Embryonic facial prominence (tissue), 1 donor: ENCODE measurements at regions not wholly inside any gene's neighbourhood (a gene's known extent, or its start where the extent isn't known, plus 50 kb on each side); places are given as distances from the start of the nearest gene placed in this dataset.

ENCODE experiments used
- DNase-seq: peaks from one replicate; pipeline ENCODE4 v3.0.0-alpha.2; 2016; ENCODE audit errors: extremely low spot score

DNA sequence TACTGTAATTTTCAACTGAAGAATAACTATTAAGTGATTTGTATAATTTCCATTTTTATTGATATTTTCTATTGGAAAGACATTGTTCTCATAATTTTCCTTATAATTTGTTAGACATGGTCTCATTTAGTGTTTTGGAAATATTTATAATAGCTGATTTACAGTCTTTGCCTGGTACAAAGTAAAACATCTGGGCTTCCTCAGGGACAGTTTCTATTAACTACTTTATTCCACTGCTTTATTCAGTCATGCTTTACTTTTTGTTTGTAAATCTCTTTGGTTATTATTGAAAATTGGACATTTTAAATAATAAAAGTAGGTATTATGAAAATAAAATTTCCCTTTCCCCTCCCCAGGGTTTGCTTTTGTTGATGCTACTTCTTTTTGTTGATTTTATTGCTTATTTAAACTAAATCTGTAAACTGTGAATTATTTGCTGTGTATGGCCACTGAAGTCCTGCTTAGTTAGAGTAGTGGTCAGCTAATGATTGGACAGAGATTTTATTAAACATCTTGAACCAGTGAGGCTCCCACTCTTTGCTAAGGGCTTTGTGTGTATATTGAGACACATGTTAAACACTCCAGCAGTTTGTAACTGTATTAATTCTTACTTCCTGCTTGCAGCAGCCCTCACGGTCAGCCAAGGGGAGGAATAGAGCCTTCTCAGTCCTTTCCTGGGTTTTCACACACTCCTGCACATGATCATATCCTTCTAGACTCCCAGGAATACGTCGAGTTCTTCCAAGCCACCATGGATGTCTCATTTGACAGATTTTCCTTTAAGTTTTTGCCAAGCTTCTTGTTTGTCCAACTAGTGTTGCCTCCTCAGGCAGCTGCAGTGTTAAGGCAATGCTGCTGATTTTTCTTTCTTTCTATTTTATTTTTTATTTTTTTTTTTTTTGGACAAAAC is 994.6 kb upstream of the PRMT6 start:
- no peak for DNase-seq

DNA sequence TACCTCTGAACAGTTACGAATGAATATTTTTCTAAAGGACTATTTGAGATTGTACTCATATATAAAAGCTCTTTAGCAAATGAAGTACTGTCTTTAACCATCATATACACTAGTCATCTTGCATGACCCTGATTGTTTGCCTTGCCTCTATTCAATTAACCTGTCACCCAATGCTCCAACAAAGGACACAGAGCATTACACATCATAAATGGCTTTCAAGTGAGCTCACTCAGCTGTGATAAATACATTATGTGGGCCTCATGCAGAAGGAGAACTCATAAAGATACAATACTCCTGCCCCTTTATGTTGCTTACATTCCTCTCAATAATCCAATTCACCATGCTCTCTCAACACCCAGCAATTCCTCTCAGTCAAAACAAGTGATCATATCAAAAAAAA is 993.0 kb upstream of the PRMT6 start:
- no peak for DNase-seq

DNA sequence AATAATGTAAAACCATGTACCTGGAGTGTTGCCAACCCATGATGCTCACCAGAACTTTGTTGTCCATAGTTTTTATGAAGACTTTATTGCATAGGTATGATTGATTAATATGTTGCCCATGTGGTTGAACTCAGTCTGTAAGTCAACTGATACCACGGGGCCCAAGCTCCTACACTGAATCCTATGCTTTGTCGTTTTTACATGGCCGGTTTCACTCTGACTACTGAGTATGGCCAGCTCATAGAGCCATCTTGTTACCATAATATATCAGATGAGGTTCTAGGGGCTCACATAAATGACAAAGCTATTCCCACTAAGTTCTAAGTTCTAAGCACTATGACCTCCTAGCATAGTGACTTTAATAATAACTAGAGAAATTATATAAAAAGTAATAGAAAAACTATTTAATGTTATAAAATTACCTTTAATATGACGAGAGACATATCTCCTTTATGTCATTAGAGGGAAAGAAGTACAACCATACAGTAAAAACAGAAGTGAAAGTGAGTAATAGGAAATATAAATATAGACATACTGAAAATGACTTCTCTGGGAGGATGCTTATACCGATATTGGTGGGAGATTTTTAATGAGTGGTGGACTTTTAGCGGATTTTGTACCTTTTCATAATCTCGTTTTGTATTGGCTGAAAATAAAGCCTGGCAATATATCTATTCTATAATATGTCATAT is 983.4 kb upstream of the PRMT6 start:
- DNase-seq, result no peak

GRCh38 chr1:106080608-106081325 is 975.7 kb upstream of the PRMT6 start:
- no peak for DNase-seq

DNA sequence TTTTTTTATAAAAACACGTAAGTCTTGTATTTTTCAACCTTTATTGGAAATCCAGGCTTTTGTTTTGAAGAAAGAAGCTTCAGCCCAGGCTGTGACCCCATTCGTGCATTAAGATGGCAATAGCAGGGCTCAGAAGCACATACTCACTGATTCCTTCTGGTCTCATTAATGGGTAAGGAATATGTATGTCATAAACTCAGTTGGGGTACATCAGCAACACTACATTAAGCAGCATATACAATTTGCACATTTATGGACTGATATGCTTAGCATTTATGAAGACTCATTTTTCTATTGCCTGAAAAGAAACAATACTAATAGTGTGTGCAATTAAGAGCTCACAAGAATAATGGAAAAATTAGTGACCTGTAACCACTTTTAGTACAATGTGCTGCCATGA is 945.4 kb upstream of the PRMT6 start:
- no peak for DNase-seq

DNA sequence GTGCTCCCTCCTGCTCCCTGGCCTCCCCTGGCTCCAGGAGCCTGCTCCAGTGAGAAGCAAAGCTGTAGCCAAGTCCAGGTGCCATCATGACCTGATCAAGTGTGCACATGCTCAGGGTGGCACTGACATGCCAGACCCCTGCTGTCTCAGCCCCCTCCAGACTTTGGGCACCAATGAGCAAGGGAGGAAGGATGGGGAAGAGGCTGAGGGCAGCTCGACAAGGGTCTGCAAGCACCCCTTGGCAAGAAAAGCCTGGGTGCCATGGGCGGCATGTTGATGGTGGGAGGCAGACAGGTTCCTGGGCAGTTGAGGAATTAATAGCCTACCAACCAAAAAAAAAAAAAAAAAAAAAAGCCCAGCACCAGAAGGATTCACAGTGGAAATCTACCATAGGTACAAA is 942.6 kb upstream of the PRMT6 start:
- DNase-seq, result no peak

DNA sequence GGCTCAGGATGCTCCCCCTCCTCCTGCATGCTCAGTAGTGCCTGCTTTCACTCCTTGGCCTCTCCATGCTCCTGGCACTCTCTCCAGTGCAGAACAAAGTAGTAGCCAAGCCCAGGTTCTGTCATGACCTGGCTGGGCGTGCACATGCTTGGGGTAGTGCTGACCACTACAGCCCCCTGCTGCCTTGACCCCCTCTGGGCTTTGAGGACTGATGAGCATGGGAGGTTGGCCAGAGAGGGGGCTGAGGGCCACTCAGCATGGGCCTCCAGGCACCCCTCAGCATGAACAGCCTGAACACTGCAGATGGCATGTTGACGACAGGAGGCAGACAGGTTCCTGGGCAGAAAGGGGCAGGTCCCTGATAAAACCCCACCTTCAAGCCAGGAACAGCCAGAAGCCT is 935.7 kb upstream of the PRMT6 start:
- DNase-seq, result no peak

DNA sequence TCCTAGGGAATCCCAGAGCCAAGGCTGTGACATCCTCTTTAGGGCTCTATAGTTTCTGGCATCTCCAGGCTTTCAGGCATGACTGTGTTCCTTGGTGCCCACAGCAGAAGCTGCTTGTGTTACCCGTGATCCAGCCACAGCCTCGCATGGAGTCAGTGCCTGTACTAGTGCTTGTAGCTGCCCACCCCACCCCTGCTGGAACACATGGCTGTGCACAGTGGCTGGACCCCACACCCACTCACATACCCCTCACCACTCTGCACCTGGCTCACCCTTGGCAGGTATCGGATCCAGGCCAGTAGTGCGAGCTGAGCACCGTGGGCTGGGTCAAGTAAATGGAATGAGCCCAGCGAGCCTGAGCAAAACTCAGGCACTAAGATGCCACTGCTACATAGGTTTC is 934.7 kb upstream of the PRMT6 start:
- no peak for DNase-seq

DNA sequence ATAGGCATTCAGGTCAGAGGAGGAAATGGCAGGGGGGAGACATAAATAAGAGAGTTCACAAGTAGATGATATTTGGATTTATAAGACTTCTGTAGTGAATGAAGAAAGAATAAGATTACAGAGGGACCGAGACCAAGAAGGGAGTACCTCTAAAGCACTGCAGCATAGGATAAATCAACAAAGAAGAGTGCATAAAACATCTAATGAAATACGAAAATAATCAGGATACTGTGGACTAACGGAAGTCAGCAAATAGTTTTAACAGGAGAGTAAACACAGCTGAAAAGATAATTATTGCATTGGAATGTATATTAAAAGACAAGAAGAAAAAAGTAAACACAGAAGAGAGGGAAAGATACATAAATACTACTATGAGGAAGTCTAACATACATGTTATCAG is 921.9 kb upstream of the PRMT6 start:
- no peak for DNase-seq

DNA sequence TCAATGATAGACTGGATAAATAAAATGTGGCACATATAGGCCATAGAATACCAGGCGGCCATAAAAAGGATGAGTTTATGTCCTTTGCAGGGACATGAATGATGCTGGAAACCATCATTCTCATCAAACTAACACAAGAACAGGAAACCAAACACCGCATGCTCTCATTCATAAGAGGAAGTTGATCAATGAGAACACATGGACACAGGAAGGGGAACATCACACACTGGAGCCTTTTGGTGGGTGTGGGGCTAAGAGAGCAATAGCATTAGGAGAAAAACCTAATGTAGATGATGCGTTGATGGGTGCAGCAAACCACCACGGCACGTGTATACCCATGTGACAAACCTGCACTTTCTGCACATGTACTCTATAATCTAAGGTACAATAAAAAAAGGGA is 883.4 kb upstream of the PRMT6 start:
- no peak for DNase-seq

DNA sequence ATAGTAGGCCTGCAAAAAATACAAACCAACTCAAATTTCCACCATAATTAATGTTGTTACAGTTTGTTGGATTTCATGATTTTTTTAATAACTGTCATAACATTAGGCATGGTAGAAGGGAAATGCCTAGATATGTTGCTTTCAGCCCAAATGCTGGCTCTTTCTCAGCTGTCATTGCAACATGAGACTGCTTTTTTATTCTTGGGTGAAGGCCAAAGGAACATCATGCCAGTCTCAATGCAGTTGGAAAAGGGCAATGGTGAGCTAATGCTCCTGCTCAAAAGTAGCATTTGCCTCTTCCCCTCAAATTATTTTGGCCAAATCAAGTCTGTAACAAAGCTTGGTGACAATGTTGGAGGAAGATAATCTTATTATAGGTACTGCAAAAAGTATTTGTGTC is 877.7 kb upstream of the PRMT6 start:
- DNase-seq, result no peak

DNA sequence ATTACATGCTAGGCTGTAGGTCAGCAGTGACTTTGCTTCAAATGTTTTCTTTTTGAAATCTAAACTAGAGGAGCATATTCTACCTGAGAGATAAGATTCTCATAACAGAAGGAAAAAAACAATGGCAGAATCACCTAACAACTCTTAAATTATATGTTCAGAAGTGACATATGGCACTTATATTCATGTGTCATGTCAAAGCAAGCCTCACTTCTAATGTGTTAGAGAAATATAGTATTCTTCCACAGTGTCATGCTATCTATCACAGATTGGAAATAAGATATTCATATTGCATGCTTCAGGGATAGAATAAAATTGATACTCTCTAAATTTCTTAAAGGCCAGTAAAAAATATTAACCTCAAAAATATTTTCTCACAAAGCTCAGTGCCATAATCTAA is 874.6 kb upstream of the PRMT6 start:
- no peak for DNase-seq

- no peak for DNase-seq
Measured at GRCh38 chr1:106185089-106185488, 871.4 kb upstream of the PRMT6 start.

DNA sequence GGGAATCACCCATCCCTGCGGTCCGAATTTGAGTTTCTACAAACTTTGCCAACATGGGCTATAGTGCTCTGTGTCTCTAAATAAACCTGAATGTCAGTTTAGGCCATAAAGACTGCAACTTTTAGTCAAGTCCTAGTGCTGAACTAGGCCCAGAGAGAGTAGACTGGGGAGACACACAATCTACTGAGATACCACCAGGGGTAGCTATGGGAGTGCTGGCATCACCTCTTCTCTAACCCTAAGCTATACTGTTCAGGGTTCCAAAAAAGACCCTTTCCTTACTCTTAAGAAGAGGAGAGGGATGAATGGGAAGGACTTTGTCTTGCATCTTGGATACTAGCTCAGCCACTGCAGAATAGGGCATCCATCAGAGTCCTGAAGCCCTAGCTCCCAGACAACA is 866.7 kb upstream of the PRMT6 start:
- DNase-seq, result no peak

DNA sequence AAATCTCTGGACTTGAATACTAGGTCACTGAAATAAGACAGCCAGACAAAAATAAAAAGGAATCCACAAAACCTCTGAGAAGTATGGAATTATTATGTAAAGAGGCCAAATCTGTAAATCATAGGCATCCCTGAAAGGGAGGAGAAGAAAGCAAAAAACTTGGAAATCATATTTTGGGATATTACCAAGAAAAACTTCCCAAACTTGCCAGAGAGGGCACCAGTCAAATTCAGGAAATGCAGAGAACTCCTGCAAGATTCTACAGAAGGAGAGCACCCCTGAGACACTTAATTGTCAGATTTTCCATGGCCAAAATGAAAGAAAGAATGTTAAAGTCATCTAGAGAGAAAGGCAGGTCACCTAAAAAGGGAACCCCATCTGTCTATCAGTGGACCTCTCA is 862.3 kb upstream of the PRMT6 start:
- no peak for DNase-seq

DNA sequence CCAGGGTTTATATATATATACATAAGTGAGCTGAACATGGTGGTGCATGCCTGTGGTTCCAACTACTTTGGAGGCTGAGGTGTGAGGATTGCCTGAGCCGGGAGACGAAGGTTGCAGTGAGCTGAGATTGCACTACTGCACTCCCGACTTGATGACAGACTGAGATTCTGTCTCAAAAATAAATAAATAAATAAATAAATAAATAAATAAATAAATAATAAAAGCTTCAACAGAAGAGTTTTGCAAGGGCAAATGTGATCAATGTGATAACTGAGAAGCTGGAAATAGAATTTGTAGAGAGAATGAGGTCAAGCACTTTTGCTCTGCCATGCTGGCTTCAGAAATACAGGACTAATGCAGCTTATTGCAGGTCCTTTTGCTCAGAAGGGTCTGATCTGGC is 855.8 kb upstream of the PRMT6 start:
- DNase-seq, result no peak

DNA sequence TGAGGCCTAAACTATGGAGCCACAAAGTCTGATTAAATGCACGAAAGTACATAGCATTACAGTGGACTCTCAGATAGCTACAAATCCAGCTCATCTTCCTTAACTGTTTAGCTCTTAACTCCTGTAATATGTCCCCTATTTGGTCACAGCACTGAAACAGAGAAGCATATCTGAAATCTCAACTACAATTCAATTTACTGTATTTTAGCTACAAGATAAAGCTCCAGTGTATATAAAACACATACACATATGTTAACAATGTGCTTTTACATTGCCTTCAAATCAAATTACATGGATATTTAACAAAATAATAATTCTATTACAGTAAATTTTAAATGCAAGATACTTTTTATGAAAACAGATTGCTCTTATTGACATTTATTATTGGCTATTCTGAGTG is 849.3 kb upstream of the PRMT6 start:
- no peak for DNase-seq

GRCh38 chr1:106217765-106218164 is 838.7 kb upstream of the PRMT6 start:
- no peak for DNase-seq

GRCh38 chr1:106222403-106222802 is 834.1 kb upstream of the PRMT6 start:
- DNase-seq, result no peak

DNA sequence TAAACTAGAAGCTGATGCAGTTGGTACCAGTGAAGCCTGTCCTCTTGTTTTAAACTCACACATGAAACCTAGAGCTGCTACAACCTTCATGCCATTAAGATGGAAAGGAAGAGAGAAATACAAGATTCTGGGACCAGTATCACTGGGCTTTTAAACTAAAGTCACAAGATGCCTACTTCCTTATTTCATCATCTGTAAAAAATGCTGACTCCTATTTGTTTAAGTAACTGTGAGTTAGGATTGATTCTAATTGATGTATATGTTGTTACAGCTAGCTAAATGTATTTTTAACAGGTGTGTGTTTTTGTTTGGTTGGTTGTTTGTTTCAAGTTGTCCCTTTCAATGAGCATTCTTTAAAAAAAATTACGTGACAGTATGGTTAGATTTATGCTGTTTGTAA is 833.3 kb upstream of the PRMT6 start:
- no peak for DNase-seq

GRCh38 chr1:106224426-106224825 is 832.0 kb upstream of the PRMT6 start:
- no peak for DNase-seq

DNA sequence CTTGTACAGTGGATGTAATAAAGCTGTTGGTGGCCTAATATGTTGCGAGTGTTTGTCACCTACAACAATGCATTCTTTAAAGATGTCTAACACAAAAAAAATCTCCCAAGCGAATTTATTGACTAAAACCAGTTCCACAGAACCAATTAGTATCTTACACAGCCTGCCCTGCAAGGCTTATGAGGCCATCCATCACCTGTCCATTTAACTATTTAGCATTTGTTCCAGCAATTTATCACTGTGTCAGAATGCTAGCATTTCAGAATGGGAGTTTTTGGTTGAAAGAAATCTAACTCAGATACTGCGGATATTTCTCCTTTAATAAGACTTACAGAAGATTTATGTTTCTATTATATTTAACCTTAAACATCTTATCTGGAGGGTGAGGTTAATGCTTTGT is 831.1 kb upstream of the PRMT6 start:
- DNase-seq, result no peak

GRCh38 chr1:106226550-106226949 is 829.9 kb upstream of the PRMT6 start:
- no peak for DNase-seq
